ENCODE measurements at regions not wholly inside any gene's neighbourhood (a gene's known extent, or its start where the extent isn't known, plus 50 kb on each side); places are given as distances from the start of the nearest gene placed in this dataset.

- DNase-seq (ENCODE audit: low spot score) = no peak
These were observed 287.5 kb upstream of the EEF2KMT start for GRCh38 chr16:5385115-5385514.

DNA sequence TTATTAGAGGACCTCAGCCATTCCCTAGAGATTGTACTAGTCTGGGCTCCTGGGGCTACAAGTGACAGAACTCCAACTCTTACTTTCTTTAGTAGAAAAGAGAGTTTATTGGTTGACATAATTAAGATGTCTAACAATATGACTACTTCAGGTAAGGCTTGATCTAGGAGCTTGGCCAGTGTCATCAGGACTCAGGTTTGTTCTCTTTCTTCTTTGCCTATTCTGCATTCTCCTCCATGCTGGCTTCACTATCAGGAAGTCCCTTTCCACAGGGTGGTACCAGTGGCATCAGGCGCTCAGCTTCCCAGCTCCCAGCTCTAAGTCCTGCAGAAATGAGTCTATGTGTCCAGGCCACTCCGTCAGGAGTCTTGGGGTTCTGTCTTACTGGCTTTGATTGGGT, 286.1 kb upstream of the EEF2KMT start:
- DNase-seq (ENCODE audit: low spot score) = no peak

DNA sequence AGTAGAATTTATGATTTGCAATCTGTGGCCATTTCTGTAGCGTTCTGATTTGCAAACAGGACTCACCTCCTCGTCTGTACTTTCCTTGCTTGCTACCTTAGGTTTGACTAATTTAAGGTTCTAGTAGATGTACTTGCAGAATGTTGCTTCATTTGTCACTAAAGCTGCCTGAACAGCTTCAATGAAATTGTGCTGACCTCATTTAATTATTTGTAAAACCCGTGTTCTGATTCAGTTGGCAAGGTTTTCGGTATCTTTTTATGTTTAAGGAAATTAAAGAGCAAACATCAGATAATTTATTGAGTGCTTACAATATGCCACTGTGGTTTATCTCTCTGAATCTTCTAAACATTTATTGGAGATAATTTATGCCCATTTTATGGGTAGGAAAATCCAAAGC, 284.9 kb upstream of the EEF2KMT start:
- DNase-seq (ENCODE audit: low spot score) = no peak

GRCh38 chr16:5381481-5381880, 283.9 kb upstream of the EEF2KMT start:
- peak; percentile 21 for DNase-seq (ENCODE audit: low spot score)

- DNase-seq (ENCODE audit: low spot score) = no peak
These were observed 282.4 kb upstream of the EEF2KMT start for GRCh38 chr16:5379954-5380353.

GRCh38 chr16:5378531-5378930, 280.9 kb upstream of the EEF2KMT start:
- DNase-seq (ENCODE audit: low spot score) = no peak

DNA sequence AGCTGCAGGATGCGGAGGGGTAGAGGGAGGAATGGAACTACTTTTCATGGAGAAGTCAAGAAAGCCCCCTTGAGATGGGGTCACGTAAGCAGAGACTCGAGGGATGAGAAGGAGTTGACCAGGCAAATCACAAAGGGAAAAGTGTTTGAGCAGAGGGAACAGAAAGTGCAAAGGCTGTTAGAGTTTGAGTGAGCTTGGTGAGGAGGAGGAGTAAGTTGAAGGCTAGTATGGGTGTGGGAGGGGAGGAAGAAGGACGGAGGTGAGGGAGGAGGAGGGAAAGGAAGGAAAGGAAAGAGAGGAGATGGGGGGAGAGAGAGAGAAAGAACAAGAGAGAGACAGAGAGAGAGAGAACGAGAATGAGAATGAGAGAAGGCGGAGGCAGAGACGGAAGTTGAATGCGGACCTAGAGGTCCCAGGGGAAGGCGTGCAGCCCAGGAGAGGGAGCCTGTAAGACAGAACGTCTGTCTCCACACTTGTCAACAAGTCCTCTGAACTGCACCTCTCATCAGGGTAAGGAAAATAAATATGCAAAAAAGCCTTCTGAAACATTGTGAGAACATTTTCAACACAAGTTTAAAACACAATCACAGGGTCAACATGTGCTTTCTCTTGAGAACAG, 279.8 kb upstream of the EEF2KMT start:
- DNase-seq (ENCODE audit: low spot score) = no peak

- DNase-seq (ENCODE audit: low spot score) = no peak
These were observed 276.6 kb upstream of the EEF2KMT start for GRCh38 chr16:5374184-5374583.

- DNase-seq (ENCODE audit: low spot score) = no peak
These were observed 270.4 kb upstream of the EEF2KMT start for GRCh38 chr16:5367951-5368350.

DNA sequence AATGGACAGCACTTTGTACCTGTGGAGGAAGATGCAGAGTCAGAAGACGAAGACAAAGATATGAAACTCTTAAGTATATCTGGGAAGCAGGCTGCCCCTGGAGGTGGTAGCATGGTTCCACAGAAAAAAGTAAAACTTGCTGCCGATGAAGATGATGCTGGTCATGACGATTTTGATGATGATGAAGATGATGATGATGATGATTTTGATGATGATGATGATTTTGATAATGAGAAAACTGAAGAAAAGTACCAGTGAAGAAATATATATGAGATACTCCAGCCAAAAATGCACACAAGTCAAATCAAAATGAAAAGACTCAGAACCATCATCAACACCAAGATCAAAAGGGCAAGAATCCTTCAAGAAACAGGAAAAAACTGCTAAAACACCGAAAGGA, 268.5 kb upstream of the EEF2KMT start:
- no peak for DNase-seq (ENCODE audit: low spot score)

DNA sequence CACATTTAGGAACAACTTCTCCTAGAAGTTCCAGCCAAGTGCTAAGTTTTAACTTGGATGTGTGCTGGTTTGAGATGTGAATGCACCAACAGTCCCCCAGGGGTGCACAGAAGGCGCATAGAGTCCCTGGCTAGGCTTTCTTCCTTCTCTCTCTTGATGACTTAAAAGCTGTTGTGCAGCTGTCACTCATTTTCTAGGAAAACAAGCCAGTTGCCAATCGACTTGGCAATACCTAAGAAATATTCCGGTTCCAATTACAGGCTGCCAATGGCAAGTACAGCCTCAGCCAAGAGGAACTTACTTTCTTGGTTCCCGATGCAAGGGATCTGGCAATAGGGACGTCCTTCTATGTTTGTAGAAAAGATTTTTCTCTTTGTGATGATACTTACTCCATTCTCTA, 266.6 kb upstream of the EEF2KMT start:
- DNase-seq (ENCODE audit: low spot score) = no peak

DNA sequence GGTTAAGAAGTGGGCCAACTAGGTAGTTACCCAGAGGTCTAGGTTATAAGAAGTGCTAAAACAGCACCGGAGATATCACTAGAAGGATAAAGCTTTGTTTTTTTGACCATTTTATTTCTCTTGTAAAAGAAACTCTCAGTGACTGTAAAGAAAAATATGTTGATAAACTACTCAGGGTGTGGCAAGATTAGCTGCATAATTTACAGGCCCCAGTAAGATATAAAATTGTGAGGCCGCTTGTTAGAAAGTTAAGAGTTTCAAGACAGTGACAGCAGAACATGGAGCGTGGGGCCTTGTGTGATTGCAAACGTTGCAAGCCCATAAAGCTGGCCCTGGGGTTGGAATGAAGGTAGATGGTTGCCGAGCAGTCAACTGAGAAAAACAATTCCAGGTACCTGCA, 263.7 kb upstream of the EEF2KMT start:
- no peak for DNase-seq (ENCODE audit: low spot score)

DNA sequence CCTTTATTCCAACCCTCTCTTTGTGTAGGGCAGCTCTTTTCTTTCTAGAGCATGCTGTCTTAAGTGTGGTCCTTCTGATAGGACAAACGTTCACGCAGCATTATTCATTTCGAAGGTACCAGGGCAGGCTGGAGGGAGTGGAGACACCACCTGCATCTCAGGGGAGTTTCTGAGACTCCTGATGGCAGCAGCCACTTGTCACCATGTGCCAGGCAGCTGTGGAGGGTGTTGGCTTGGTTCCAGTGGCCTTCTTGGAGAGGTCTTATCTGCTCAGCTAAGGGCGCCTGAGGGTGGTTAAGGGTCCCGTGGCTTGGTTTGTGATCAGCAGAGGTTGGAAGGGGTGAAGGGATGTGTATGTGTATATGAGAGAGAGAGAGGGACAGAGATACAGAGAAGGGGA, 257.1 kb upstream of the EEF2KMT start:
- no peak for DNase-seq (ENCODE audit: low spot score)

DNA sequence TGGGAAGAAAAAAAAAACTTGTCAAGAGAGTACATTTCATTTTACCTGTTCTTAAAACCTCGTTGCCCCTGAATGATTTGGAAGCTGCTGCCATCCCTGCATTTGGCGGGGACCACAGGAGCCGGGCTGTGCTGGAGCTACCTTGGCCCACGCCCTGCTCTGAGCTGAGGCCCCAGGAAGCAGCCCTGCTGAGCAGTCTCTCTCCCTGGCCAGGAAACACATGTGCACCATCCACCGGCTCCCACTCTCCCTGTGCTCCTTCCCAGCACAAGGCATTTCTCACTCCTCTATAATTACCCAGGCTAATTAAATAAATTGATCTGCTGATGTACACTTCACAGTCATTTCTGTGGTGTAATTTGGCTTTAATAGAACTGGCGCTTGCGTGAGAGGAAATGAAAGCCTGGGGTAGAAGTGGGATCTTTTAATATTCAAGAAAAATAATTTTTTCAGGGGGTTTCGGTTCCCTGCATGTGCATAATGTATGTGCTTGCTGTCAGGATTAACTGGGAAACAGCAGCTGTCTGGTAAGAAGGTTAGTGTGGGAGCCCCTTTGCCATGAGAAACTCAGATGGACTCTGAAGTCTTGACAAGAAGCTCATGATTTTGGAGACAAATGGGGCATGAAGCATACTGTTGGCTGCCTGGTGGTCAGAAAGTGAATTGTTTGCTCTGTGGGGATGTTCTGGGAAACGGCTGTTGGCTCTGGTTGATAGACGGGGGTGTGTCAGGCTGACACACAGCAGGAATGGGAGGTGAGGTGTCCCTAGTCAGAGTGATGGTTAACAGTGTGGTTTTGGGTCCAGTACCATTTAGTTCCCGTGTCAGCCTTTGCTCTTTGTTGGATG, 252.3 kb upstream of the EEF2KMT start:
- DNase-seq (ENCODE audit: low spot score) = peak; percentile 40

GRCh38 chr16:5349101-5349500, 251.5 kb upstream of the EEF2KMT start:
- DNase-seq (ENCODE audit: low spot score) = no peak

DNA sequence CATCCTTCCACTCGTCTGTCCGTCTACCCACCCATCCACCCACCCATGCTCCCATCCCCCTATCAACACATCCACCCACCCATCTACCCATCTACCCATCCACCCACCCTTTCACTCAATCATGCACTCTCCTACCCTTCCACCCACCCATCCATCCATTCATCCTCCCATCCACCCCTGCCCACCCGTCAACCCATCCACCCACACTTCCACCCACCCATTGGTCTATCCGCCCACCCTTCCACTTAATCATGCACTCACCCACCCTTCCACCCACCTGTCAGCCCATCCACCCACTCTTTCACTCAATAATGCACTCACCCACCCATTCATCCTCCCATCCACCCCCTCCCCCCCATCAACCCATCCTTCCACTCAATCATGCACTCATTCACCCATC, 250.0 kb upstream of the EEF2KMT start:
- DNase-seq (ENCODE audit: low spot score) = no peak

DNA sequence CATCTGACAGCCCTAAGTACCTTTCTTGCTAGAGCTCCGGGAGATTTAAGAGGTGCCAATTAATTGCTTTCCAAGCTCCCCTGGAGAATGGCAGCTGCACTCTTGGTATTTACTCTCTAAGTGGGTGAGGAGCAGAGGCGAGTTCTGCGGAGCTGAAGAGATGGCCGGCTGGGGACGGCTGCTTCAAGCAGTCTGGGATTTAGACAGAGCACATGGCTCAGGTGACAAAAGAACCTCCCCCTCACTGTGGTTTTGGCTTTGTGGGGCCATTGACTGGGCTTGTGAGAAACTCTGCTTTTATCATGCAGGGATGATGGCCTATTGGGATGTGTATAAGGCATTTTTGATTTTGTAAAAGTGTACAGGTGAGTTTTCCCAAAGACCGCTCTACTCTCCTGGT, 239.3 kb upstream of the EEF2KMT start:
- DNase-seq (ENCODE audit: low spot score) = no peak

DNA sequence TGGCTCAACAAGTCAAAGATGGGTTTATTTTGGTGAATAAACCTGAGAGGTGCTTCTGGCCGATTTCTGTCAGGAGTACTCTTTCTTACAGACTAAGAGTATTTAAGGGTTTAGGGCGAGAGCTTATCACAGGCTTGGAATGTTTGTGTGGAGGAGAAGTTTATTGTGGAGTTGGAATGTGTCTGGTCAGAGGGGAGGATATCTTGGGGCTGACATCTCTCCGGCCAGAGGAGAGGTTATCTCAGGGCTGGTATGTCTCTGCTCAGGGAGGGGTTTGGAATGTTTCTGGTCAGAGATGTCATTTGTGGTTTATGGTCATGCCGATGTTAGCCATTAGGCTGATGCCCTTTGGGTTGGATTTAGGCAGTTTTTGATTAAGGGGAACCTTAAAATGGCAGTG, 236.4 kb upstream of the EEF2KMT start:
- DNase-seq (ENCODE audit: low spot score) = no peak

GRCh38 chr16:5333126-5333525, 235.5 kb upstream of the EEF2KMT start:
- no peak for DNase-seq (ENCODE audit: low spot score)

DNA sequence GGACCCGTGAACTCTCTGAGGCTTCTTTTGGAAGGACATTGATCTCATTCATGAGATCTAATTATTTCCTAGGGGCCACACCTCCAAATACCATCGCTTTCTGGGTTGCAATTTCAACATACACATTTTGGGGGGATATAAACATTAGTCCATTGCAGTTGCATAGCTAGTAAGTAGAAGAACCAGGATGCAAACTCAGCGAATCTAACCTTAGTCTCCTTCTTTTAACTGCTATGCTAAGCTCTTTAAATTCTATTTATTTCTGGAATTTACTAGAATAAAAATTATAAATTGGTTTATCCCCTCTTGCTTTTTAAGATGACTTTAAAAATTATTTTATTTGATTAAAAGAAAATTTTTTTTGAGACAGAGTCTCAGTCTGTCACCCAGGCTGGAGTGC, 232.5 kb upstream of the EEF2KMT start:
- DNase-seq (ENCODE audit: low spot score) = no peak

DNA sequence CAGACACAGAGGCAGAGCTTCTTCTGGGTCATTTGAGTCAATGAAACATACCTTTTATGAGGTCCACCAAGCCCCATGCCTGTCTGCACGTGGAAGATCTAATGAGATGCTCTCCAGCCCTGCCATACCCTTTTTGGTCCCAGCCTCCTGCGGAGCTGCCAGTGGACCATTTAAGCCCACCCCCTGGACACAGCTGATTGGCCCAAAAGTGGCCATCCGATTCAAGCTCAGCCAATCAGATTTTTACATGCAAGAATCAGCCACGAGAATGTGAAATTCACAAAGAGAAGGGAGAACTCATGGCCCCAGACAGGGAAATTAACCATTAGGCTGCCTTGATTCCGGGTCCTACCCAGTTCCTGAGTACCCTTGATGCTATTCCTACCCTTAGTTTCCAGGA, 231.0 kb upstream of the EEF2KMT start:
- DNase-seq (ENCODE audit: low spot score) = peak; percentile 76

GRCh38 chr16:5326395-5326794, 228.8 kb upstream of the EEF2KMT start:
- no peak for DNase-seq (ENCODE audit: low spot score)

- DNase-seq (ENCODE audit: low spot score) = no peak
These were observed 228.3 kb upstream of the EEF2KMT start for GRCh38 chr16:5325932-5326331.
